Activated CD4-positive, alpha-beta T cell treated with anti-CD3 and anti-CD28 coated beads, Interleukin-2, amount 10 ng/mL, durations not matched to agents 7 days and 5 days (primary cell): ENCODE measurements at regions not wholly inside any gene's neighbourhood (a gene's known extent, or its start where the extent isn't known, plus 50 kb on each side); places are given as distances from the start of the nearest gene placed in this dataset.
"Not testable (repeated sequence)": the region's sequence is repeated elsewhere in the genome, so short reads cannot be mapped to it uniquely, and the experiment has no call there.

Experiments used
- CTCF ChIA-PET: fragments of 350-600 bp; sonication (Branson Sonifier 250); formaldehyde crosslinking; loops from one replicate; lab custom pipeline; 2021; ENCODE audit warnings: antibody characterized with exemption; lab: Charles Lee
- POLR2A ChIA-PET: fragments of 350-600 bp; sonication (Branson Sonifier 250); formaldehyde crosslinking; loops from one replicate; lab custom pipeline; 2021; ENCODE audit warnings: antibody characterized with exemption; lab: Charles Lee
- DNase-seq: peaks from one replicate; pipeline ENCODE4 v3.0.0-alpha.2; 2020
- H3K27ac Mint-ChIP-seq: one replicate; pipeline ENCODE4 v1.8.0; 2021; ENCODE audit warnings: mild to moderate bottlenecking, moderate library complexity, mixed read lengths
- H3K27me3 Mint-ChIP-seq: one replicate; pipeline ENCODE4 v1.8.0; 2021; ENCODE audit warnings: mixed read lengths
- H3K36me3 Mint-ChIP-seq: one replicate; pipeline ENCODE4 v1.8.0; 2021; ENCODE audit warnings: low read depth, mixed read lengths
- H3K4me1 Mint-ChIP-seq: one replicate; pipeline ENCODE4 v1.8.0; 2021; ENCODE audit warnings: mixed read lengths
- H3K4me3 Mint-ChIP-seq: one replicate; pipeline ENCODE4 v1.8.0; 2021; ENCODE audit warnings: mild to moderate bottlenecking, moderate library complexity, mixed read lengths
- H3K9me3 Mint-ChIP-seq: one replicate; pipeline ENCODE4 v1.8.0; 2021; ENCODE audit warnings: mixed read lengths

DNA sequence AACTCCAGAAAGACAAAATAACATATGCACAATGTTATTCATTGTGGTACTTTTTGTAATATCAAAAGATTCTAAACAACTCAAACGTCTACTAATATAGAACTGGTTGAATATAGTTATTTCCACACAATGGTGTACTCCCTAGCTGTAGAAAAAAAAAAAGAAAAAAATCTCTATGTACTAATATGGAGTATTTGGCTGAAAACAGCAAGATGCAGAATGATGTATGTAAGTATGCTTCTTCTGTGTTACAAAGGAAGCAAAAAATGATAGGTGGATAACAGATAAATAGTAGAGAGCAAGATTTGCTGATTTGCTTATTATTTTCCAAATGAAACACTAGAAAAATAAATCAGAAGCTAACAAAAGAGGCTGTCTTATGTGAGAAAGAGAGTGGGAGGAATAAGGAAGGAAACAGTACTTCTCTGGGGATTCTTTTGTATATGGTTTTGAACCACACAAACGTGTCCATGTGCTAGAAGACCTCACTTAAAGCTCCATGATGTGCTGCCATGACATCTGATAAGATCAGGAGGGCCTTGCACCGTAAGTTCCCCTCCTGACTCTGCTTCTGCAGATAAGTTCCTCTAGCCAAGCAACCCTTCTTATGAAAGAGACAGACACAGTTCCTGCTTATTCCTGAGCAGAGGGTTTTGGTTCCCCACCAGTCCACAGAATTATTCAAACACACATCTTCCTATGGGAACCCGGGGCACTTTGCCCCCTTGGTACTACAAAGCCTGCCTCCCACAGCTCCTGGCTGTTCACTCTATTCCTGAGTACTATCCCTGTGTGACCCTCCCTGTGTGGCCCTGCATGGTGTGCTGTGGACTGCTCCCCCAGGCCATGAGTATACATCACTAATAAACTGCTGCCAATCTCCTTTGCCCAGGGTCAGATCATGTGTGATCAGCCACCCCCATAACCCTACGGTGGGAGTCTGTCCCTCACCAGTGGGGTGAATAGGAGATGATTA is 159.1 kb downstream of the CCDC71L start:
- H3K27ac Mint-ChIP-seq = no peak overlapping the region
- ChIA-PET CTCF (interaction anchor here (0.5 to 0.6 kb wide), 2 partner anchors 150 to 192 kb away, joined by 3 read pairs; no protein-coding TSS in a partner anchor), POLR2A (no interaction called here)
- no peak overlapping the region for H3K4me3 Mint-ChIP-seq
- no peaks in the 10 kb centered on the region for H3K4me1 Mint-ChIP-seq
- DNase-seq = no peak
- no peaks in the 10 kb centered on the region for H3K9me3 Mint-ChIP-seq
- H3K27me3 Mint-ChIP-seq = peaks cover 2% of the 10 kb centered on the region
- H3K36me3 Mint-ChIP-seq = no peaks in the 10 kb centered on the region

DNA sequence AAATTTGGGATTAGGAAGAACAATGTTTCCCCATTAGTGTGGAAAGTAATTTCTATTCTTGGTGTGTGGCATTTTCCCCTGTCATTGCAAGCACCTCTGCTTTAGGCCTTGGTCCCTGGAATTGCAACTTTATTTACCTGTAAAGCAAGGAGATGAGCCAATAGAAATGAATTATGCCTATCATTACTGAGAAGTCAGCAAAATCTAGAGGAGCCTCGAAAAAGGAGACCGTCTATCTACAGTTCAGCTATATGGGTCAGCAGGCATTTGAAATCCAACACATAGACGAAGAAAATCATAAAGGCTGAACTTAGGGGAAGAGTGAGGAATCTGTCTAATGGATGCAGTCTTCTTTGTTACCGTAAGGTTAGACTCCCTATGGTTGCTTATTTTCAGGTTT is 161.1 kb downstream of the CCDC71L start:
- Mint-ChIP-seq H3K36me3 (no peaks in the 10 kb centered on the region), H3K4me3 (no peak overlapping the region), H3K27me3 (peaks cover 4% of the 10 kb centered on the region), H3K4me1 (no peaks in the 10 kb centered on the region), H3K9me3 (no peaks in the 10 kb centered on the region), H3K27ac (no peak overlapping the region)
- CTCF ChIA-PET = interaction anchor here (1.1 kb wide), 1 partner anchor 24 kb away, joined by 6 read pairs; no protein-coding TSS in a partner anchor
- POLR2A ChIA-PET = no interaction called here
- no peak for DNase-seq

DNA sequence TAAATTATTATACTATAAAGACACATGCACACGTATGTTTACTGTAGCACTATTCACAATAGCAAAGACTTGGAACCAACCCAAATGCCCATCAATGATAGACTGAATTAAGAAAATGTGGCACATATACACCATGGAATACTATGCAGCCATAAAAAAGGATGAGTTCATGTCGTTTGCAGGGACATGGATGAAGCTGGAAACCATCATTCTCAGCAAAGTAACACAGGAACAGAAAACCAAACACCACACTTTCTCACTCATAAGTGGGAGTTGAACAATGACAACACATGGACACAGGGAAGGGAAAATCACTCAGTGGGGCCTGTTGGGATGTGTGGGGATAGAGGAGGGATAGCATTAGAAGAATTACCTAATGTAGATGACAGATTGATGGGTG is 163.0 kb downstream of the CCDC71L start:
- H3K4me1 Mint-ChIP-seq, CTCF ChIA-PET, H3K27me3 Mint-ChIP-seq, H3K4me3 Mint-ChIP-seq, H3K27ac Mint-ChIP-seq, DNase-seq, POLR2A ChIA-PET, H3K36me3 Mint-ChIP-seq, H3K9me3 Mint-ChIP-seq: not testable (repeated sequence)

DNA sequence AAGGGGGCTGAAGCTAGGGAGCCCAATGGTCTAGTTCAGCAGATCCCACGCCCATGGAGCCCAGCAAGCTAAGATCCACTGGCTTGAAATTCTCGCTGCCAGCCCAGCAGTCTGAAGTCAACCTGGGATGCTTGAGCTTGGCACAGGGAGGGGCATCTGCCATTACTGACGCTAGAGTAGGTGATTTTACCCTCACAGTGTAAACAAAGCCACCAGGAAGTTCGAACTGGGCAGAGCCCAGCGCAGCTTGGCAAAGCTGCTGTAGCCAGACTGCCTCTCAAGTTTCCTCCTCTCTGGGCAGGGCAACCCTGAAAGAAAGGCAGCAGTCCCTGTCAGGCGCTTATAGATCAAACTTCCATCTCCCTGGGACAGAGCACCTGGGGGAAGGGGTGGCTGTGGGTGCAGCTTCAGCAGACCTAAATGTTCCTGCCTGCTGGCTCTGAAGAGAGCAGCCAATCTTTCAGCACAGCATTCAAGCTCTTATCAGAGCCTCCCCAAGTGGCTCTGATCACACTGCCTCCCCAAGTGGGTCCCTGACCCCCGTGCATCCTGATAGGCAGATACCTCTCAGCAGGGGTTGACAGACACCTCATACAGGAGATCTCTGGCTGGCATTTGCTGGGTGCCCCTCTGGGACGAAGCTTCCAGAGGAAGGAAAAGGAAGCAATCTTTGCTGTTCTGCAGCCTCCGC is 167.8 kb downstream of the CCDC71L start:
- no peak for DNase-seq
- POLR2A ChIA-PET = no interaction called here
- CTCF ChIA-PET = interaction anchor here (0.7 to 0.9 kb wide), 2 partner anchors 9 to 97 kb away, joined by 3 read pairs; no protein-coding TSS in a partner anchor
- no peaks in the 10 kb centered on the region for H3K36me3 Mint-ChIP-seq
- H3K9me3 Mint-ChIP-seq = peaks cover 6% of the 10 kb centered on the region
- H3K4me3 Mint-ChIP-seq = no peak overlapping the region
- H3K27ac Mint-ChIP-seq = no peak overlapping the region
- peaks cover 4% of the 10 kb centered on the region for H3K27me3 Mint-ChIP-seq
- H3K4me1 Mint-ChIP-seq = no peaks in the 10 kb centered on the region

DNA sequence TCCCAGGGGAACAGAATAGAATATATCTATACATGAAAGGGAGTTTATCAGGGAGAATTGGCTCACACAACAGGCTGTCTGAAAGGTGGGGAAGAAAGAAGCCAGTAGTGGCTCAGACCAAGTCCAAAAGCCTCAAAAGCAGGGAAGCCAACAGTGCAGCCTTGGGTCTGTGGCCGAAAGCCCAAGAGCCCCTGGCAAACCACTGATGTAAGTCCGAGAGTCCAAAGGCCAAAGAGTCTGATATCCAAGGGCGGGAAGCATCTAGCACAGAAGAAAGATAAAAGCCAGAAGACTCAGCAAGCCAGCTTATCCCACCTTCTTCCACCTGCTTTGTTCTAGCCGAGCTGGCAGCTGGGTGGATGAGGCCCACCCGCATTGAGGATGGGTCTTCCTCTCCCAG is 172.5 kb downstream of the CCDC71L start:
- Mint-ChIP-seq H3K4me3 (no peak overlapping the region), H3K9me3 (no peaks in the 10 kb centered on the region), H3K27me3 (no peaks in the 10 kb centered on the region), H3K4me1 (peaks cover 6% of the 10 kb centered on the region), H3K27ac (no peak overlapping the region), H3K36me3 (no peaks in the 10 kb centered on the region)
- POLR2A ChIA-PET = no interaction called here
- DNase-seq = no peak
- CTCF ChIA-PET = interaction anchor here (0.6 kb wide), 1 partner anchor 273 kb away, joined by 3 read pairs; no protein-coding TSS in a partner anchor

DNA sequence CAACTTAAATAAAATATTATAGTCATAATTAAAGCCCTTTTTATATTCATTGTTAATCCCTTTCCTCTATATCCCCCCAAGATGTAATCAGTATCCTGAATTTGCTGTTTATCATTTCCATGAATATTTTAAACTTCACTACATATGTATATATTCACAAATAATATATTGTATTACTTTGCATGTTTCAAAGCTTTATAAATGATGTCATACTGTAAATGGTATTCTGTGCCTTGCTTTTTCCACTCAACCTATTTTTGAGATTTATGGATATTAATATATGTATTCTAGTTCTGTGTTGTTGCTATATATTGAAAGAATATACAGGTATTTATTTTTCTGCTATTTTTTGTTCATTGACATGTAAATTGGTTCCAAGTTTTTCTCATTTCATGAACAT is 173.1 kb downstream of the CCDC71L start:
- no peaks in the 10 kb centered on the region for H3K27me3 Mint-ChIP-seq
- H3K36me3 Mint-ChIP-seq = no peaks in the 10 kb centered on the region
- ChIA-PET POLR2A (no interaction called here), CTCF (no interaction called here)
- H3K27ac Mint-ChIP-seq = no peak overlapping the region
- H3K4me1 Mint-ChIP-seq = peaks cover 6% of the 10 kb centered on the region
- no peak for DNase-seq
- H3K4me3 Mint-ChIP-seq = no peak overlapping the region
- H3K9me3 Mint-ChIP-seq = no peaks in the 10 kb centered on the region

DNA sequence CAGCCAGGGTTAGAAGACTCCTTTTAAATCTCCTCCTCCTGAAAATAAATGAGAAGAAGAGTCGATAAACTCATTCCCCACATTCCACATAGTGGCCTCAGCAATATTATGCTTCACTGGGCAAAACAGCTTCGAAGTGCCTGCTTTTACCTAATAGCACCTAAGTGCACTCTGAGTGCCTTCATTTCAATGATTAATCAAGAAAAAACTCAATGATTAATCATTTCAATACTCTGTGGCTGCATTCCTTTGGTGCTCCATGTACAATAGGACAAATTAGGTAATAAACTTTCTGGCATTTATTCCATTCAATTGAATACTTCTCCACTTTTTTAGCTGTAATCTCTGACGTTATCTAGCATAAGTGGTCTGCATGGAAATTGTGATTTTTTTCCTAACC is 174.6 kb downstream of the CCDC71L start:
- Mint-ChIP-seq H3K9me3 (no peaks in the 10 kb centered on the region), H3K4me1 (peaks cover 6% of the 10 kb centered on the region), H3K27ac (no peak overlapping the region), H3K4me3 (no peak overlapping the region), H3K27me3 (no peaks in the 10 kb centered on the region), H3K36me3 (no peaks in the 10 kb centered on the region)
- no peak for DNase-seq
- POLR2A ChIA-PET = no interaction called here
- CTCF ChIA-PET = interaction anchor here (0.9 to 2.4 kb wide), 2 partner anchors 20 to 24 kb away, joined by 3 to 7 read pairs; no protein-coding TSS in a partner anchor

DNA sequence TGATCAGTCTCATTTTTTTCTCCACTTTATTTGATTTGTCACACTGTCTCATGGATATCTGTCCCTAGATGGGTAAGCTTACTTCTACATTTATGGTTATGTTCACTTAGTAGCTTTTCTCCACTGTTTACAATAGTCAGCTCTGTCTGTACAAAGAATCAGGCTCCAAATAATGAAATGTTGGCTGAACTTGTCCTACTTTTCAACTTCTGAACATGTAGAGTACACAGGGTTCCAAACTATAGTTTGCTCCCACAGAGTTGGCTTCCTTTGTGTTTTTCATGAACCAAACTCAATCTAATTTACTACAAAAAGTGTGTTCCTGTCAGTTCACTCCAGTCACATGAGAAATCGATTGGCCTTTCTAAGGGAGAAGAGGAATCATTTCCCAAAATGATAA is 175.0 kb downstream of the CCDC71L start:
- H3K9me3 Mint-ChIP-seq = no peaks in the 10 kb centered on the region
- ChIA-PET POLR2A (no interaction called here), CTCF (interaction anchor here (0.6 to 2.4 kb wide), 5 partner anchors 19 to 174 kb away, joined by 3 to 7 read pairs (median 3); no protein-coding TSS in a partner anchor)
- H3K27ac Mint-ChIP-seq = no peak overlapping the region
- H3K27me3 Mint-ChIP-seq = no peaks in the 10 kb centered on the region
- no peak for DNase-seq
- H3K36me3 Mint-ChIP-seq = no peaks in the 10 kb centered on the region
- H3K4me3 Mint-ChIP-seq = no peak overlapping the region
- H3K4me1 Mint-ChIP-seq = peaks cover 7% of the 10 kb centered on the region

DNA sequence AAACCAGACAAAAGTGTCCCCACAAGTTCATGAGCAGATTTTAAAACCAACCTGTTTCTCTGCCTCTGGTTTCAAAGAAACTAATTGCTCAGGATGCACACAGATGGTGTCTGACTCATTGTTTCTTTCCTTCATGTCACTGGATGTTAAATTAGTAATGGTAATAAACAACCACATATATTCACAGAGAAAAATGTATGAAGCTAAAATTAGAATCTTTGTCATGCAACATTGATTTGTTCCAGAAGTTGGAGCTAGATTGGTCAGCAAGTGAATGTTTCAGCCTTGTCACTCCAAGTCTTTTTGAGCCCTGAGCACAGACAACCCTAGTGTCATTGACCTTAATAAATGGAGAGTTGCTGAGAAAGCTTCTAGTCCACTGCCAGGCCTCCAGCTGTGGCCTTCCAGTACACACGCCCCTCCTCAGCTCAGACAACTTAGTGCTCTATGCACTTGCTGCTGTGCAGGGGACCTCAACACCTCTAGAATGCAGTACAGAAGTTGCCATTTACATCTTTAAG is 175.9 kb downstream of the CCDC71L start:
- peaks cover 10% of the 10 kb centered on the region for H3K4me1 Mint-ChIP-seq
- no peaks in the 10 kb centered on the region for H3K27me3 Mint-ChIP-seq
- ChIA-PET POLR2A (interaction anchor here (0.6 kb wide), 1 partner anchor 13 kb away, joined by 3 read pairs; no protein-coding TSS in a partner anchor), CTCF (interaction anchor here (0.6 to 2.4 kb wide), 6 partner anchors 8 to 175 kb away, joined by 3 to 7 read pairs (median 3); no protein-coding TSS in a partner anchor)
- H3K36me3 Mint-ChIP-seq = no peaks in the 10 kb centered on the region
- H3K27ac Mint-ChIP-seq = no peak overlapping the region
- H3K4me3 Mint-ChIP-seq = no peak overlapping the region
- no peaks in the 10 kb centered on the region for H3K9me3 Mint-ChIP-seq
- DNase-seq = no peak

DNA sequence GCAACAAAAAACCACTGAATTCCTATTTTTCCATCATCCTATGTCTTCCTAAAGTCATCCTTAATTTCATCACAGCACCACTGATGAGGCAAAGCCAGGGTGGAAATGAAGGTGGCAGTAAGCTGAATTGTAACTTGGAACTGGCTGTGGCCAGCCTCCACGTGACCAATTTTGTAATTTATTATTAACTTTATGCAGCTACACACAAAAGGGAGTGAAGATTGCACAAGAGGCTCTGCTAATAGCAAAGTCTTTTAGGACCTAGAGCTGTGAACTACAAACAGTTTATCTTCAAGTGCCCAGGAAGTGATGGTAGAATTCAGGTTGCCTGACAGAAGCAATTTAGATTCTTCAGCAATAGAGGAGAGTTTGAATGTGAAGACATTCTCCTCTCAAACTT is 176.4 kb downstream of the CCDC71L start:
- Mint-ChIP-seq H3K4me3 (no peak overlapping the region), H3K27me3 (peaks cover 2% of the 10 kb centered on the region), H3K9me3 (no peaks in the 10 kb centered on the region), H3K27ac (no peak overlapping the region), H3K36me3 (no peaks in the 10 kb centered on the region), H3K4me1 (peaks cover 10% of the 10 kb centered on the region)
- CTCF ChIA-PET = interaction anchor here (0.8 to 1.2 kb wide), 2 partner anchors 9 to 59 kb away, joined by 3 read pairs; no protein-coding TSS in a partner anchor
- POLR2A ChIA-PET = no interaction called here
- no peak for DNase-seq

DNA sequence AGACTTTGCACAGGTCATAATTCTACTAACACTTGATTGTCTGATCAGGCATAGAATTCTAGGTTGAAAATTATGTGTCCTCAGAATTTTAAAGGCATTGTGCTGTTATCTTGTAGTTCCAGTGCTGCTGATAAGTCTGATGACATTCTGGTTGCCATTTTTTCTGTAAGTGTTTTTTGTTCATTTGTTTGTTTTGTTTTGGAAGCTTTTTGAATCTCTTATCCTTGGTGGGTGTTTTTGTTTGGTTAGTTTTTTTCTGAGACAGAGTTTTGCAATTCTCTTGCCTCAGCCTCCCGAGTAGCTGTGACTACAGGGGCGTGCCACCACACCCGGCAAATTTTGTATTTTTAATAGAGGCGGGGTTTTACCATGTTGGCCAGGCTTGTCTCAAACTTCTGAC is 178.9 kb downstream of the CCDC71L start:
- Mint-ChIP-seq H3K27ac (no peak overlapping the region), H3K9me3 (no peaks in the 10 kb centered on the region), H3K4me3 (no peak overlapping the region), H3K27me3 (peaks cover 6% of the 10 kb centered on the region), H3K36me3 (no peaks in the 10 kb centered on the region), H3K4me1 (peaks cover 10% of the 10 kb centered on the region)
- CTCF ChIA-PET = no interaction called here
- no peak for DNase-seq
- POLR2A ChIA-PET = interaction anchor here (0.6 kb wide), 1 partner anchor 503 kb away, joined by 3 read pairs; no protein-coding TSS in a partner anchor

DNA sequence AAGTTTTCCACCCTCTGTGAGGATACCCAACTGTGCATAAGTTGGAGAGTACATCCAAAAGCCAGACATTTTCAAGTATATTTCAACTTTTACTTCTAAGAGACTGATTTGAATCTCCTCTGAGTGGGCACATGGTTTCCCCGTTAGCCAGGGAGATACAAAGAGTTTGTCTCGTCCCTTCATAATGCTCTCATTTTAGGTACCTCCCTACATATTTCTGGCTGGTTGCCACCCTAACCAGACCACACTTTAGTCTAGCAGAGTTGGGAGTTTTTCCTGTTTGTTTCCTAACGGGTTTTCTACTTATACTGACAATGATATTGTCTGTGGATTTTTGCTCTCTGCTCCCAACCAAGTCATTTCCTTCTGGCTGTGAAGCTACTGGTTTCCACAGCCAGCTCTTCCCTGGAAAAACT is 180.3 kb downstream of the CCDC71L start:
- Mint-ChIP-seq H3K4me1 (peaks cover 10% of the 10 kb centered on the region), H3K9me3 (no peaks in the 10 kb centered on the region), H3K27me3 (peaks cover 6% of the 10 kb centered on the region), H3K27ac (no peak overlapping the region), H3K36me3 (no peaks in the 10 kb centered on the region), H3K4me3 (no peak overlapping the region)
- DNase-seq = no peak
- ChIA-PET CTCF (no interaction called here), POLR2A (no interaction called here)
